IMR-90 (cell line): ENCODE measurements at regions not wholly inside any gene's neighbourhood (a gene's known extent, or its start where the extent isn't known, plus 50 kb on each side); places are given as distances from the start of the nearest gene placed in this dataset.

Experiments
- ATAC-seq: fragments of 200-7000 bp; cut with Tn5 transposase; 2 replicates; pipeline ENCODE4 v1.9.1; 2020; ENCODE audit warnings: low read depth, mild to moderate bottlenecking, moderate library complexity
- BruUV-seq: library from RNA; stranded (reverse); fragments of 400-500 nt; replicated peaks from 2 replicates; lab custom pipeline; 2021; lab: Mats Ljungman, UMichigan
- CTCF ChIA-PET: fragments of 300-600 bp; formaldehyde crosslinking; extraction: SDS; loops from one replicate; lab custom pipeline; 2021; ENCODE audit warnings: antibody characterized with exemption; lab: Yijun Ruan, JAX
- POLR2A ChIA-PET: fragments of 300-600 bp; sonication (Branson Sonifier 250); formaldehyde crosslinking; loops from one replicate; lab custom pipeline; 2022; ENCODE audit warnings: antibody characterized with exemption; ENCODE audit not compliant: unreplicated experiment; lab: Charles Lee
- DNase-seq: peaks from one replicate; pipeline ENCODE4 v3.0.0; 2013
- H2AFZ ChIP-seq: replicated peaks from 2 replicates; pipeline ENCODE3; 2013; ENCODE audit warnings: low read length, mild to moderate bottlenecking; ENCODE audit not compliant: poor library complexity
- H2AK5ac ChIP-seq: 2 replicates; pipeline ENCODE4 v1.6.1; 2013; ENCODE audit warnings: low read depth, low read length, inconsistent platforms
- H2AK9ac ChIP-seq: replicated peaks from 2 replicates; pipeline ENCODE3; 2013; ENCODE audit warnings: mild to moderate bottlenecking, low read depth, low read length, moderate library complexity; ENCODE audit not compliant: poor library complexity
- H2BK120ac ChIP-seq: 2 replicates; pipeline ENCODE4 v1.6.1; 2013; ENCODE audit warnings: low read depth, low read length, inconsistent platforms
- H2BK15ac ChIP-seq: 3 replicates; pipeline ENCODE4 v1.6.1; 2013; ENCODE audit warnings: low read depth, low read length, inconsistent platforms
- H2BK20ac ChIP-seq: 2 replicates; pipeline ENCODE4 v1.6.1; 2013; ENCODE audit warnings: low read depth, mild to moderate bottlenecking, inconsistent platforms, low read length, moderate library complexity
- H2BK5ac ChIP-seq: 2 replicates; pipeline ENCODE4 v1.6.1; 2013; ENCODE audit warnings: mild to moderate bottlenecking, low read depth, low read length, inconsistent platforms; ENCODE audit not compliant: poor library complexity, severe bottlenecking
- H3K14ac ChIP-seq: replicated peaks from 2 replicates; pipeline ENCODE4 v1.6.1; 2013; ENCODE audit warnings: low read depth, low read length, inconsistent platforms
- H3K18ac ChIP-seq: 2 replicates; pipeline ENCODE4 v1.6.1; 2013; ENCODE audit warnings: low read depth, low read length, control low read depth
- H3K23ac ChIP-seq: 2 replicates; pipeline ENCODE4 v1.6.1; 2013; ENCODE audit warnings: low read depth, low read length, inconsistent platforms
- H3K27ac ChIP-seq: 2 replicates; pipeline ENCODE4 v1.5.1; 2013; ENCODE audit warnings: mild to moderate bottlenecking, control low read depth, low read length; ENCODE audit not compliant: insufficient read depth
- H3K27me3 ChIP-seq: 2 replicates; pipeline ENCODE4 v1.6.1; 2013; ENCODE audit warnings: low read length; ENCODE audit not compliant: control insufficient read depth, insufficient read depth
- H3K36me3 ChIP-seq: 2 replicates; pipeline ENCODE4 v1.6.1; 2013; ENCODE audit warnings: low read length, mixed read lengths; ENCODE audit not compliant: control insufficient read depth, insufficient read depth
- H3K4ac ChIP-seq: 2 replicates; pipeline ENCODE4 v1.6.1; 2013; ENCODE audit warnings: low read depth, low read length, inconsistent platforms
- H3K4me1 ChIP-seq: 2 replicates; pipeline ENCODE4 v1.6.1; 2013; ENCODE audit warnings: low read length, mixed read lengths; ENCODE audit not compliant: control insufficient read depth, insufficient read depth
- H3K4me2 ChIP-seq: 2 replicates; pipeline ENCODE4 v1.6.1; 2013; ENCODE audit warnings: low read depth, mild to moderate bottlenecking, control low read depth, low read length, moderate library complexity
- H3K4me3 ChIP-seq: 2 replicates; pipeline ENCODE4 v1.5.1; 2013; ENCODE audit warnings: low read depth, mild to moderate bottlenecking, control low read depth, low read length, moderate library complexity; ENCODE audit not compliant: insufficient read depth
- H3K56ac ChIP-seq: 2 replicates; pipeline ENCODE4 v1.6.1; 2013; ENCODE audit warnings: low read length, inconsistent platforms; ENCODE audit not compliant: insufficient read depth; ENCODE audit errors: extremely low read depth
- H3K79me1 ChIP-seq, 2 experiments: 2 replicates each; pipeline ENCODE4 v1.6.1; 2013; ENCODE audit warnings: low read length in 2 of 2, inconsistent platforms in 1 of 2, low read depth in 1 of 2
- H3K9ac ChIP-seq: 2 replicates; pipeline ENCODE4 v1.6.1; 2013; ENCODE audit warnings: low read depth, low read length, control low read depth
- H3K9me1 ChIP-seq: 2 replicates; pipeline ENCODE4 v1.6.1; 2013; ENCODE audit warnings: low read length, inconsistent platforms; ENCODE audit not compliant: insufficient read depth
- H3K9me3 ChIP-seq: 2 replicates; pipeline ENCODE4 v1.6.1; 2013; ENCODE audit warnings: low read length; ENCODE audit not compliant: control insufficient read depth, insufficient read depth
- H4K20me1 ChIP-seq: 2 replicates; pipeline ENCODE4 v1.6.1; 2013; ENCODE audit warnings: low read length, inconsistent platforms; ENCODE audit not compliant: insufficient read depth
- H4K5ac ChIP-seq: 2 replicates; pipeline ENCODE4 v1.6.1; 2013; ENCODE audit warnings: mild to moderate bottlenecking, low read depth, low read length, control low read depth
- H4K8ac ChIP-seq, 2 experiments: 2 replicates each; pipeline ENCODE4 v1.6.1; 2013; ENCODE audit warnings: low read depth in 2 of 2, low read length in 2 of 2, control low read depth in 1 of 2, inconsistent platforms in 1 of 2
- H4K91ac ChIP-seq: 2 replicates; pipeline ENCODE4 v1.6.1; 2013; ENCODE audit warnings: low read depth, low read length, inconsistent platforms; ENCODE audit not compliant: insufficient read depth
- BHLHE40 ChIP-seq: fragments of 150-350 bp; IDR thresholded peaks from 2 replicates; pipeline ENCODE4 v1.6.1; 2016; ENCODE audit warnings: mild to moderate bottlenecking, low read depth, low read length
- CEBPB ChIP-seq: IDR thresholded peaks from 2 replicates; pipeline ENCODE4 v1.6.1; 2012; ENCODE audit warnings: low read depth, low read length, improper control_type of control experiment
- CHD1 ChIP-seq: IDR thresholded peaks from 2 replicates; pipeline ENCODE4 v1.6.1; 2012; ENCODE audit warnings: low read depth, low read length, improper control_type of control experiment
- CTCF ChIP-seq: conservative IDR thresholded peaks from 2 replicates; pipeline ENCODE4 v1.5.1; 2012; ENCODE audit warnings: mild to moderate bottlenecking, low read depth, low read length, improper control_type of control experiment
- ELK1 ChIP-seq: fragments of 150-350 bp; IDR thresholded peaks from 2 replicates; pipeline ENCODE4 v1.6.1; 2016; ENCODE audit warnings: low read depth, mild to moderate bottlenecking, low read length, moderate library complexity, borderline replicate concordance
- MAFK ChIP-seq: IDR thresholded peaks from 2 replicates; pipeline ENCODE4 v1.6.1; 2012; ENCODE audit warnings: low read depth, low read length, improper control_type of control experiment
- MAZ ChIP-seq: IDR thresholded peaks from 2 replicates; pipeline ENCODE4 v1.6.1; 2012; ENCODE audit warnings: low read depth, mild to moderate bottlenecking, low read length, improper control_type of control experiment, moderate library complexity, borderline replicate concordance
- MXI1 ChIP-seq: IDR thresholded peaks from 2 replicates; pipeline ENCODE4 v1.6.1; 2012; ENCODE audit warnings: low read depth, mild to moderate bottlenecking, low read length, moderate library complexity, borderline replicate concordance
- NFE2L2 ChIP-seq: fragments of 150-350 bp; IDR thresholded peaks from 2 replicates; pipeline ENCODE4 v1.6.1; 2016; ENCODE audit warnings: low read depth, mild to moderate bottlenecking, low read length
- RAD21 ChIP-seq: IDR thresholded peaks from 2 replicates; pipeline ENCODE4 v1.6.1; 2012; ENCODE audit warnings: low read length, improper control_type of control experiment
- RFX5 ChIP-seq: IDR thresholded peaks from 2 replicates; pipeline ENCODE4 v1.8.0; 2012; ENCODE audit warnings: low read depth, mild to moderate bottlenecking, low read length, moderate library complexity
- SMC3 ChIP-seq: fragments of 150-350 bp; IDR thresholded peaks from 2 replicates; pipeline ENCODE4 v1.6.1; 2016; ENCODE audit warnings: low read depth, mild to moderate bottlenecking, antibody characterized with exemption, low read length, moderate library complexity
- WGBS, 2 experiments: methylation state at CpG; one replicate each; pipeline versions ENCODE4 v1.1.5 to v1.1.7; 2013; ENCODE audit warnings: missing lambda C conversion rate in 2 of 2; ENCODE audit not compliant: insufficient read length in 1 of 2; ENCODE audit errors: extremely low coverage in 2 of 2; 5-methylcytosine and 5-hydroxymethylcytosine counted together
- dilution Hi-C: fragments of 300-500 bp; cut with HindIII; formaldehyde crosslinking; loops from one replicate; pipeline ENCODE4 v1.14.3; 2018; ENCODE audit warnings: low sequenced_read_pairs; ENCODE audit not compliant: unreplicated experiment
- in situ Hi-C: fragments of 300-500 bp; cut with MboI; formaldehyde crosslinking; loops from 3 replicates; pipeline ENCODE4 v1.14.3; 2019; ENCODE audit warnings: low sequenced_read_pairs, inconsistent platforms, mixed read lengths
- intact Hi-C: fragments of 100-400 bp; cut with micrococcal nuclease; formaldehyde crosslinking; loops from 2 replicates; pipeline ENCODE4 v1.10.0; 2022
- TF ChIP-seq, protein P1 (sequence below): fragments of 150-350 bp; IDR thresholded peaks from 2 replicates; pipeline ENCODE4 v1.6.1; 2017; ENCODE audit warnings: mild to moderate bottlenecking, antibody characterized with exemption, low read length, low read depth

- ChIA-PET CTCF (interaction anchor here (1.2 to 2.2 kb wide), 3 partner anchors 11 to 22 kb away, joined by 3 to 8 read pairs (median 4); no protein-coding TSS in a partner anchor), POLR2A (no interaction called here)
- DNase-seq (no peak), ATAC-seq (no peak)
- no TSS peak for BruUV-seq
- Histone ChIP-seq H3K18ac (no peak overlapping the region), H2AK5ac (no peak overlapping the region), H4K8ac (no peak overlapping the region), H3K4me2 (no peak overlapping the region), H3K9me1 (no peaks in the 10 kb centered on the region), H3K14ac (no peak overlapping the region), H2AK9ac (no peak overlapping the region), H4K91ac (no peak overlapping the region), H3K23ac (no peak overlapping the region), H3K36me3 (no peaks in the 10 kb centered on the region), H2BK20ac (no peak overlapping the region), H2BK15ac (no peak overlapping the region), H3K9ac (no peak overlapping the region), H4K20me1 (no peaks in the 10 kb centered on the region), H3K27me3 (peaks cover 8% of the 10 kb centered on the region; the same call in 1 of the 2 replicates), H3K56ac (no peak overlapping the region), H3K79me1 (no peaks in the 10 kb centered on the region), H3K4me1 (no peaks in the 10 kb centered on the region), H2BK5ac (no peak overlapping the region), H4K5ac (no peak overlapping the region), H3K4me3 (no peak overlapping the region), H2BK120ac (no peak overlapping the region), H3K27ac (no peak overlapping the region), H3K4ac (no peak overlapping the region), H3K9me3 (no peaks in the 10 kb centered on the region), H2AFZ (no peak overlapping the region)
- no CpG with 5 or more reads among the region's 7 CpGs for WGBS, 2 experiments
- TF ChIP-seq CTCF (no peak), MAFK (no peak), RAD21 (no peak), CEBPB (no peak), SMC3 (no peak), BHLHE40 (no peak), MAZ (no peak), CHD1 (no peak), RFX5 (no peak), MXI1 (no peak), NFE2L2 (no peak), ELK1 (no peak)
- TF ChIP-seq, protein P1, sequence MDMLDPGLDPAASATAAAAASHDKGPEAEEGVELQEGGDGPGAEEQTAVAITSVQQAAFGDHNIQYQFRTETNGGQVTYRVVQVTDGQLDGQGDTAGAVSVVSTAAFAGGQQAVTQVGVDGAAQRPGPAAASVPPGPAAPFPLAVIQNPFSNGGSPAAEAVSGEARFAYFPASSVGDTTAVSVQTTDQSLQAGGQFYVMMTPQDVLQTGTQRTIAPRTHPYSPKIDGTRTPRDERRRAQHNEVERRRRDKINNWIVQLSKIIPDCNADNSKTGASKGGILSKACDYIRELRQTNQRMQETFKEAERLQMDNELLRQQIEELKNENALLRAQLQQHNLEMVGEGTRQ: no peak
- in situ Hi-C loops: no loop called here
- intact Hi-C loops: loop anchor here (5.0 kb wide), 1 partner anchor 245 kb away; no protein-coding TSS in a partner anchor
- dilution Hi-C loops: no loop called here
These were observed 332.4 kb downstream of the HACE1 start for GRCh38 chr6:104527311-104527710.
